Activated T-cell treated with anti-CD3 and anti-CD28 coated beads for 24 hours (primary cell): ENCODE measurements at regions not wholly inside any gene's neighbourhood (a gene's known extent, or its start where the extent isn't known, plus 50 kb on each side); places are given as distances from the start of the nearest gene placed in this dataset.
A peak's percentile ranks its signal among the peaks of the same experiment; 100 is the strongest.

ENCODE experiments used
- DNase-seq: peaks from one replicate; pipeline ENCODE4 v3.0.0-alpha.2; 2020; ENCODE audit warnings: low read depth

GRCh38 chr4:24419181-24420034 lies 164.9 kb downstream of the DHX15 start:
- peak; percentile 48 for DNase-seq

- DNase-seq = no peak
Observed at GRCh38 chr4:24417206-24417605, 167.1 kb downstream of the DHX15 start.

- no peak for DNase-seq
Observed at GRCh38 chr4:24416293-24416692, 168.1 kb downstream of the DHX15 start.

GRCh38 chr4:24413311-24413784 lies 171.0 kb downstream of the DHX15 start:
- no peak for DNase-seq

GRCh38 chr4:24411806-24412205 lies 172.5 kb downstream of the DHX15 start:
- DNase-seq = no peak

GRCh38 chr4:24411299-24411698 lies 173.1 kb downstream of the DHX15 start:
- no peak for DNase-seq

- no peak for DNase-seq
Observed at GRCh38 chr4:24408640-24409039, 175.7 kb downstream of the DHX15 start.

GRCh38 chr4:24405926-24406325 lies 178.4 kb downstream of the DHX15 start:
- no peak for DNase-seq

- DNase-seq = no peak
Observed at GRCh38 chr4:24405341-24405740, 179.0 kb downstream of the DHX15 start.

- no peak for DNase-seq
Observed at GRCh38 chr4:24404281-24404680, 180.1 kb downstream of the DHX15 start.

GRCh38 chr4:24403265-24403664 lies 181.1 kb downstream of the DHX15 start:
- no peak for DNase-seq

- DNase-seq = no peak
Observed at GRCh38 chr4:24400537-24400936, 183.8 kb downstream of the DHX15 start.

- DNase-seq = no peak
Observed at GRCh38 chr4:24396988-24397387, 187.4 kb downstream of the DHX15 start.

- no peak for DNase-seq
Observed at GRCh38 chr4:24395937-24396336, 188.4 kb downstream of the DHX15 start.

- no peak for DNase-seq
Observed at GRCh38 chr4:24394041-24394440, 190.3 kb downstream of the DHX15 start.

- DNase-seq = no peak
Observed at GRCh38 chr4:24392613-24393012, 191.7 kb downstream of the DHX15 start.

- no peak for DNase-seq
Observed at GRCh38 chr4:24382381-24382780, 202.0 kb downstream of the DHX15 start.

- DNase-seq = no peak
Observed at GRCh38 chr4:24380957-24381665, 203.2 kb downstream of the DHX15 start.

- no peak for DNase-seq
Observed at GRCh38 chr4:24373704-24374103, 210.7 kb downstream of the DHX15 start.

GRCh38 chr4:24372881-24373280 lies 211.5 kb downstream of the DHX15 start:
- no peak for DNase-seq

GRCh38 chr4:24372341-24372740 lies 212.0 kb downstream of the DHX15 start:
- no peak for DNase-seq

- DNase-seq = no peak
Observed at GRCh38 chr4:24370421-24370820, 213.9 kb downstream of the DHX15 start.

GRCh38 chr4:24369507-24370029 lies 214.8 kb downstream of the DHX15 start:
- DNase-seq = no peak
